Suppressor macrophage treated with lipopolysaccharide for 4 hours (primary cell): ENCODE measurements at regions not wholly inside any gene's neighbourhood (a gene's known extent, or its start where the extent isn't known, plus 50 kb on each side); places are given as distances from the start of the nearest gene placed in this dataset.
"Not testable (repeated sequence)": the region's sequence is repeated elsewhere in the genome, so short reads cannot be mapped to it uniquely, and the experiment has no call there.

Experiments
- DNase-seq: peaks from one replicate; pipeline ENCODE4 v3.0.0-alpha.2; 2020

GRCh38 chr3:94413336-94414108 lies 350.7 kb downstream of the NSUN3 start:
- DNase-seq: no peak

DNA sequence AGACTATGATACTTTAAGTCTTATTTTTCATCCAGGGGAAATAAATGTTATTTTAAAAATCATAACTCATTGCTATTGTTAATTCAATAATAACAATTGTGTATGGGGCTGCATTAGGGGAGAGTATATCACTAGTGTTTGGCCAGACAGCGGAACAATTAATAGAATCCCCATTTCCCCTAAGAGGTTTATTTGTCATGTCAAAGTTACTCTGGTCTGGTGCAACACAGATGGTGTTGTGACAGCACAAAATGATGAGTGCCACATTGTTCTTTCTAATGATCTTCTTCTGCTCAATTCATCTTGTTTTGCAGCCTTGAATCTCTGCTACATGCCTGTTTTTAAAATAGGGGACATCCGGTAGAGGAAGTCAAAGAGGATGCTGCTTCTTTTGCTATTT lies 351.6 kb downstream of the NSUN3 start:
- no peak for DNase-seq

- no peak for DNase-seq
Measured at GRCh38 chr3:94416768-94417167, 353.9 kb downstream of the NSUN3 start.

DNA sequence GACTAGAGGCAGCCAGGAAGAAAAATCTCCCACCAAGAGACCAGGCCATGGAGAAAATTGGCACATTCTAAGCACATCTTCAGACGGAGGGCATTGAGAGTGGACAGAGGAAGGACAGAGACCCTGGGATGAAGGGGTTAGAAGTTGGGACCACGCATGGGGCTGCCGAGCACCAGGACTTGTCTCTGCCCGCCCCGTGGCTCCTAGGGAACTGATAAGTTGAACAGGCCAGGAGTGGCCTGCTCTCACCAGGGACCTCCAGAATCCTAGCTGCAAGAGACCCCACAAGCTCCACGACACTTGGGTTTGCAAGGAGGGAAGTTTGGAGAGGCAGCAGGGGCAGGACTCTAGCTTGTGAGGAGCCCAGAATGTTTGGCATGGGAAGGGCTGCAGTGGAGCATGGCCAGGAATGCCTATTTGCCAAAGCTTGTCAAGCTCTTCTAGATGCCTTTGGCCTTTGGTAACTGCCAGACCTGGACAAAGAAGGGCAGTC lies 355.1 kb downstream of the NSUN3 start:
- no peak for DNase-seq

DNA sequence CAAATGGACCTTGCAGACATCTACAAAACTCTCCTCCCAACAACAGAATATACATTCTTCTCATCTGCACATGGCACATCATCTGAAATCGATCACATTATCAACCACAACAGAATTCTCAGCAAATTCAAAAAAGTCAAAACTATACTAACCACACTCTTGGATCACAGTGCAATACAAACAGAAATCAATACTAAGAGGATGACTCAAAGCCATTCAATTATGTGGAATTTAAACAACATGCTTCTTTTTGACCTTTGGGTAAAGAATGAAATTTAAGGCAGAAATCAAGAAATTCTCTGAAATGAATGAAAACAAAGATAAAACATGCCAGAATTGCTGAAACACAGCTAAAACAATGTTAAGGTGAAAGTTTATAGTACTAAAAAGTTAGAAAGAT lies 358.1 kb downstream of the NSUN3 start:
- DNase-seq: no peak

DNA sequence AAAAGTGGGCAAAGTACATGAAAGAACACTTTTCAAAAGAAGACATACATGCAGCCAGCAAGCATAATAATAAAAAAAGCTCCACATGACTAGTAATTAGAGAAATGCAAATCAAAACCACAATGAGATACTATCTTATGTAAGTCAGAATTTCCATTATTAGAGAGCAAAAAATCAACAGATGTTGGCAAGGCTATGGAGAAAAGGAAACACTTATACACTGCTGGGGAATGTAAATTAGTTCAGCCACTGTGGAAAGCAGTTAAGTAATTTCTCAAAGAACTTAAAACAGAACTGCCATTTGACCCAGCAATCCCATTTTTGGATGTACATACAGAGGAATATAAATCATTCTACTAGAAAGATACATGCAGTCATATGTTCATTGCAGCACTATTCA lies 360.7 kb downstream of the NSUN3 start:
- DNase-seq: no peak

DNA sequence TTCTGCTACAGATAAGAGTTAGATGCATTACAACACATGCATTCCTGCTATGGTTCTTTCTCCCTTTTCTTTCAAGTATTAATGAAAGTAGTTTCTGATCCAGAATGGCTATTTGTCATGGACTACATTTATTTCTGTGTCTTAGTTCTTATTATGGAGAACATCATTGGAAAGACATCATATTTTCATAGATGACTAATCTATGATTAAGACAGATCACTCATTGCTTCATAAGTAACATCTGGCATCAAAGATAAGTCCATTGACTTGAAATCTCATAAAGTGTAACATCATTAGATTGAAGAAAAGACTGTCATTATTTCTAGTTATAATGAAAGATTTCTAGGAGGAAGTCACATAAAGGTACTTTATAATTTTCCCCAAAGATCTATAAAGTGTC lies 366.7 kb downstream of the NSUN3 start:
- DNase-seq: no peak

DNA sequence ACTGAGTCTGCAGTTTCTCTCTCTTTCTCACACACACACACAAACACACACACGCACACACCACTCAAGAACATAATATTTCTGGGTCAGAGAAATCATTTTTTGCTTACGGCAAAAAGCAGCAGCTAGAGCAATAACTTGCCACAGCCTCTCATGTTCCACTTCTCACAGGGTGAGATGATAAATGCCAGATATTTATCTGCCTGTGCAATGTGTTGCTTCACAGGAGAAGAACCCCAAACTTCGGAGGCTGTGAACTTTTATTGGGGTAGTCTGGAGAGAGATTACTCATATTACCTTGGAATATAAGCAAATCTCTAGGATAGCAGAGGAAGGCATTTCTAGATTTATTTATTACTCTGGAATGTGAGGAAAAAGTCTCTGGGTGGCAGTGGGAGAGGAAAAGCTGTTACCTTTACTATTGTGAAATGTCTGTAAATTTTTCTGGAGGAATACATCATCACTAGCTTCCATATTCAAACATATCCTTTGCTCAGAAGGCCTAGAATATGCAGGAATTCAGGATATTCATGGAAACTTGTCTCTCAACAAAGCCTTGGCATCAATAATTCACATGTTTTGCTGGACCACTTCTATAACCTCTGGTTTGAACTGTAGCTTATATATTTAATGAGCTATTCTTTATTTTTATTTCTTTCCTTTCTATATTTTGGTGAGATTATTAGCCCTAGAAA lies 369.2 kb downstream of the NSUN3 start:
- no peak for DNase-seq

DNA sequence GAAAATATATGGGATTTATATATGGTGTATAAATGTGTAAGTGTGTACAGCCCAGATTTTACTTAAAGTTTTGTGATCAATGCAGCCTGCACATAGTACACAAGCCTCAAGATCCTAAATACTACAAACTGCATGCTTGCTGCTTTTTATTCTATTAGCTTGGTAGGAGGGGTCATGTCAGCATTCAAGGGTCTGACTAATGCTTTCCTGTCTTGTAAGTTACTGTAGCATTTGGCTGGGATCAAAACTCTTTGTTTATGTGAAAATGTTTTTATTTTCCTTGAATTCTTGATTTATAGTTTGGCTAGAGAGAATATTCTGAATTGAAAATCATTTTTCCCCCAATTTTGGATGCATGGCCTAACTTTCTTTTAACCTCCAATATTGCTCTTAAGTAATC lies 370.9 kb downstream of the NSUN3 start:
- DNase-seq: no peak

DNA sequence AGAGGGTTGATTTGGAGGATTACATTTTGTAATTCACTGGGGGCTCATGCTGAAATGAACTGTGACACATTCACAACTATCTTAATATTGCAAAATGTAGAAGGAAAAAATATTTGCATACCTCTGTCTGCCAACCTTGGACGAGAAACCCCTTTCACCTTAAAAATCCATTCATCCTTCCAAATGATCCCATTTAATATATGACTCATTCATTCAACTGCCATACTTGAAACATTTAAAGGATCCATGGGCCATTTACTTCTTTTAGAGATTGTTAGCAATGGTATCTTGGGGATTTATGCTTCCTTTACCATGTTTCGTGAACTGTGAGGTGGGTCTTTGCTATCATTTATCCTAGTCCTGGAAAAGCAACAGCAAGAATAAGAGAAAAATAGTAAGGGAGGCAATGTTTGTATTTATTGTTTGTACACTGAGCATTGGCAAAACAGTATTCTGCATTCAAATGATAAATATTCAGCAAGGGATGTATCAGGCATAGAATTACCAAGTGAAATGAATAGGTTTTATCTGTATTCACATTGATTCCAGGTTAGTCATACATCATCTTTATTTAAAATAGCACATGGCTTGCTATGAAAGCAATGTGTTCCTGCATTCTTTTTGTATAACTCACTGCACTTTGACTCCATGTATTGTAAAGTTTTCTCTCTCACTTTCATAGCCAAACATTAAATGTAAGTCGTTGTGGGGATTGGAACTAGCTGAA lies 378.1 kb downstream of the NSUN3 start:
- no peak for DNase-seq

- no peak for DNase-seq
Measured at GRCh38 chr3:94441494-94441847, 378.6 kb downstream of the NSUN3 start.

GRCh38 chr3:94453864-94454263 lies 391.0 kb downstream of the NSUN3 start:
- no peak for DNase-seq

DNA sequence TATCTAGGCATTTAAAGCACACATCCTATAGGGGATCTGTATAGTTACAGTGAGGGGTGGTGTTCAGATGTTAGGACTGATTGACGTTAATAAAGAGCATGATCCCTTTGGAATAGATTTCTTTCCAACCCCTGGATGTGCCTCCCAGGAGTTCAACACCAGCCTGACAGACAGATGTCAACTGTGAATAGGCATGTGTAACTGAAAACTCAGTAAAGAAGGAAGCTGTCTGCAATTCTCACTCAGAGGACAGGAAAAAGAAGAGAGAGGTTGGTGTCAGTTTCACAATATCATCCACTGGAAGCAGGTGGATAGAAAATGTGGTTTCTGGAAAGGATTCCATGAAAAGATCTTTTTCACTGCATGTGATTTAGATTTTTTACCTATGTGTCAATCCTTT lies 396.3 kb downstream of the NSUN3 start:
- no peak for DNase-seq

DNA sequence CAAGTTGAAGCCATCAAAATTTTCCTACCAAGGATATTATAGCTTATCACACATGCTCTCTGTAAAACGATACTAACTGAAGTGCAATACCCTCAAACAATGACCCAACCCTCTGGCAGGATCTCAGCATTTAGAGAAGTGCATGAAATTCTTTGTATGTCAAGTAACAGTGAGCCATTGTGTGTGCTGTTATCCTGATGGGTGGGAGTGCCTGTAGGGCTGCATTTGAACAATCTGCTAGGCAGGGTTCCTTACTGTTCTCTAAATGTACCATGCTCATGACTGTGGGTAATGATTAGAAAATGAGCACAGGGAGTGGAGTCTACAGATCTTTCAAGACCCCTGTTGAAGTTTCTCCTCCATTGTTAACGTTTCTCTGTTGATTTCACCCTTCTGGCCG lies 398.1 kb downstream of the NSUN3 start:
- no peak for DNase-seq

GRCh38 chr3:94462931-94463330 lies 400.1 kb downstream of the NSUN3 start:
- no peak for DNase-seq

DNA sequence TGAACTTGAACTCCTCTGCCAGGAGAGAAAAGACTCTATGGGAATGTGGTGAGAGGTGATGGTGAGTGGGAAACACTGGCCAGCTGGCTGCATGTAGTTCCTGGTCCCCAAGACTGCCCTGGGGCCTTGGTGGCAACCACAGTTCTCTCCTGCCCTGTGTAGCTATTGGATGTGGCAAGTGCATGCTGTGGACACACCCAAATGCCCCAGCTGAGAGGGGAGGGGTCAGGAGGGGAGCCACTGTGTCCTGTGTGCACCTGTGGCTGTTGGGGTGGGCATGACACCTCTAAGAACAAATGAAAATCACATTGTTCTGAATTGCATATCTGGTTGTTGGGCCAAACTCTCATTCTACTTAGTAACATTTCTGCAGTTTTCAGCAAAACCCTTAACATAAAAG lies 409.6 kb downstream of the NSUN3 start:
- DNase-seq: no peak

GRCh38 chr3:94481226-94481898 lies 418.5 kb downstream of the NSUN3 start:
- no peak for DNase-seq

DNA sequence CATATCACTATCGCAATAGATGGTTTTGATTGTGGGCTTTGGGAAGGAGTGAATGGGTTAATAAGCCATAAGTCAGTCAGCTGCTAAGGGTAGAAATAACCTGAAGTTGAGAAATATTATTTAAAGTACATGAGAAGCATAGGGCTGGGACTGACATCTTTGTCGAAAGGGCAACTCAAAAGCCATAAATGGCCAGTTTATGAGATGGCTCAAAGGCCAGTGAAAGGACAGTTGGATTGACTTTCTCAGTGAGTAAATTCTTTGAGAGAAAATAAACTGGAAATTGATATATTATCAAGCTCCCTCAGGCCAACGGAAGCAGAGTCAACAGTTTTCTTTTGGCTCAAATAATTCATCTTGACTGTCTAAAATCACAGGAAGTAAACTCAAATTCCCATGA lies 419.8 kb downstream of the NSUN3 start:
- no peak for DNase-seq

- no peak for DNase-seq
Measured at GRCh38 chr3:94483403-94483802, 420.5 kb downstream of the NSUN3 start.

DNA sequence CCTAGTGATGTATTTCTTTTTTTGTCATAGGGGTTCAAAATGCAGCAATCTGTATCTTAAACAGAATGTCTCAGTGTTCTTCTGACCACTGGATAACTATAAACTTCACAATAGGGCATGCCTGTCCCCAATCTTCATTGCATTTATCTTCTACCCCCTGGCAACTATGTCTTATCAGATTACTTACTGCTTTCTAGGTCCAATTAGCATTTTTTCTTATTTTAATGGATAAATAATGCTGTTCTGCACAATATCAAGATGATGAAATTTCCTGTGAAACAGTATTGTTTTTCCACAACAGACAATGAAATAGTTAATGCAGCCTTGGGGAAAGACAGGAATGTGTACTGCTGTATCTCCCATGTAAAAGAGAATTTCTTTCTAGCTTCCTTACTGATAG lies 432.1 kb downstream of the NSUN3 start:
- DNase-seq: no peak

GRCh38 chr3:94500146-94500545 lies 437.3 kb downstream of the NSUN3 start:
- no peak for DNase-seq

DNA sequence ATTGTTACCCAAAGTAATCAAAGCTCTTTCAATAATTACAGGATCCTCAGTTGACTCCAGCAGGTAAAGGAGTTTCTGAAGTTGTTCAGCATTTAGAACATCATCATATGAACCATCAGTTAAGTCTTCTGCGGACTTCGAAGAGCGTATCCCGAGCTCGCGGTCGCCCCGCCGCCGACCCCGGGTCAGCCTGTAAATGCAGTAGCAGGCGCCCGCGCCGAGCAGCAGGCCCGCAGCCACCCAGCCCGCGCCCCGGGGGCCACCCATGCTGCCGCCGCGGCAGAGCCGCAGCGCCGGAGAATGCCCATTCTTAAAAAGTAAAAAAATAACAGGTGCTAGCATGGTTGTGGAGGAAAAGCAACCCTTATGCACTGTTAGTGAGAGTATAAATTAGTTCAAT lies 444.5 kb downstream of the NSUN3 start:
- not testable (repeated sequence) for DNase-seq

- no peak for DNase-seq
Measured at GRCh38 chr3:94512876-94513275, 450.0 kb downstream of the NSUN3 start.
